ENCODE measurements at regions not wholly inside any gene's neighbourhood (a gene's known extent, or its start where the extent isn't known, plus 50 kb on each side); places are given as distances from the start of the nearest gene placed in this dataset.
"Not testable (repeated sequence)": the region's sequence is repeated elsewhere in the genome, so short reads cannot be mapped to it uniquely, and the experiment has no call there.

DNA sequence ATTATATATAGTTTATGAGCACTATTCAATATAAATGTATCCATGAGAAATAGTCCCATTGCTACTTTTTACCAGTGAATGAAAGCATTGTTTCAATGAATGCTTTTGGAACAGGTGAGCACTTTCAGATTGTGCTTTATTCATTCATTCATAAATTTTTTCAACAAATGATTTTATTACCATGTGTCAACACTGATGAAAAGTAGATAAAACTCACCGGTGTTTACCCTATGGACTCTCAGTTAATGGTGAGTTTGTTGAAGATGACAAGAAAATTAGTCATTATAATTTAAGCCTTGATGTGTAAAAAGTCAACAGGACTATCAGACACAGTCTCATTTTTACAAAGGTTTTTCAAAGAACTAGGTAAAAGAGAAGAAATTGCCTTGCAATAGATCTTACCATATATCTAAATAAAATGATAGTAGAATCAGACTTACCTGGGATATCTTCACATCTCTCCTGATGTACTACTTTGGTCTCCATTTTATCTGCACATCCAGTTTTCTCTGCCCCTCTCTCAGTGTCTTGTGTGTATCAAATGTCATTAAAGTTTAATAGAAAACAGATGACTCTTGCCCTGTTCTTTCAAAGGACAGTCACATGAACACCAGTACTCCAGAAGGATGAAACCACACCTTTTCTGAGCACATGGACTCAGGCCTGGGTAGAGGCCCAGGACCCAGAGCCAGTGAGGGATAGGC, 325.3 kb upstream of the RND3 start:
- DNase-seq, result no peak

DNA sequence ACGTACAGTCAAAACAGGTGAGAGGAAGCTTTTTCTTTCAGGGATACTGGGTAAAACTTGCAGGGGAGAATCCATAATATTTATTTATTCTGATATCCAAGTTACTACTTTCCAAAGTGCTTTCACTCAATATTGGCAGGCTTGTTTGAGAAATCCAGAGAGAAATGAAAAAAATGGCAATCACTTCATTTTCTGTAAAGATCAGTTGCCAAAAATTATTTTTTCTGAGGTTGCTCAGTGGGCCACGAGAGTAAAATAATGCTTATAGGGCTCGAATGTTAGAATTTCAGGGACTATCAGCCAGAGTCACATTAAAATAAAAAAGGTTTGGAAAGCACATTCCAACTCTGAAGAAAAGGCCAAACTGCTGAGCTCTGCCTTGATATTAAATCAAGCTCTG, 324.6 kb upstream of the RND3 start:
- no peak for DNase-seq

DNA sequence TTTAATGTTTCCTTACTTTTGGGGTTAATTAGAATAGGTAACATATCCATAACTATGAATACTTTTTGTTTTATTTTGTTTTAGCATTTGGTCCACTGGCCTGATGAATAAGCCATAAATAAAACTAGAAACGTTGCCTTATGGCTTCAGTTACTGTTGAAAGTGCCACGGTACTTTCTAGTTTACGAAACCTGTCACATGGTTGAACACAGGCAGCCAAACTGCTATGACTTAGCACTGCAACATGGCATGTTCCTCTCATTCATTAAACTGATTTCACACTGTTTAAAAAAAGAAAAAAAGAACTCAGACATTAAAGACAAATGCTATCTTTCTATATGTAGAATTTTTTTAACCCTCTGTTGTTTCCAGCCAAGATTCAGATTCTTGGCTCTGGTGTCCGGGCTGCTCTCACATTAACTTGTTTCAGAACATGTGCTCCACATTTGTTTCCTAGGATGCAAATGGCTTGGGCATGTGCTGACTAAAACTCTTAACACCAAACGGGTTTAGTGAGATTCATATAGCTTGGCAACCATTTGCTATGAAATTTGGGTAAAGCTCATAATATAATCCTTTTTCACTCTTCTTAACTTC, 323.9 kb upstream of the RND3 start:
- peak; percentile 55 for DNase-seq

DNA sequence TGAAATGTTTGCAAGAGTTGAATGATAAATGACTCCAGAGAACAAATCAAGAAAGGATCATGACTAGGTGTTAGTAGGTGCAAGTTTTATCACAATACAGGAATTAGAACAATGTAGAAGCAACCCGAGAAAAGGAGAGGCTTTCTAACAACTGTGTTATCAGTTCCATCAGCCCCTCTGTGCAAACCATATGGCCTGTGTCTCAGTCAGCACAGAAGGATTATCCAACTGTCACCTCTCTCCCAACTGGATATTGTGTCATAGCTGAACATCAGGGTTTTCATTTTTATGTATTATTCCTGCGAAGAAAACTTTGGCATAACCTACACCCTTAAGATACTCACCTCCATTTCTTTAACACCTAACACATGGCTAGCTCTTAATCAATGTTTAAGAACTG, 321.6 kb upstream of the RND3 start:
- no peak for DNase-seq

DNA sequence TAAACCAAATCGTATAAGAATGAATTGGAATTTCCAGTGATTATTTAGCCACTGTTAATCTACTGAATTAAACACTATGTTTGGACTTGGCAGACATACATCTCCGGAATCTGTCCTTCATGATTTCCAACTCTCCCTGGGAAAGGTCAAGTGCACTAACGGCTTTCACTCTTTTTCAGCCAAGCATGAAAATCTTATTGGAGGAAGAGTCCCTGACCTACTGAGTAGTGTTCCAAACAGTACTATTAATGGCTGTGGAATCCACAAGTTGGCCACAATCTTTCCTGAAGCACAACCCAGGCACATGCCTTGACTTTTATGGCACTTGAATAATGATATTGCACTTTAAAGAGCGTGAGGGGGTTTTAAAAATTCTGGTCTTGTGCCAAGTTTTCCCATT, 318.9 kb upstream of the RND3 start:
- DNase-seq, result no peak

GRCh38 chr2:150803689-150804398, 316.4 kb upstream of the RND3 start:
- DNase-seq, result no peak

DNA sequence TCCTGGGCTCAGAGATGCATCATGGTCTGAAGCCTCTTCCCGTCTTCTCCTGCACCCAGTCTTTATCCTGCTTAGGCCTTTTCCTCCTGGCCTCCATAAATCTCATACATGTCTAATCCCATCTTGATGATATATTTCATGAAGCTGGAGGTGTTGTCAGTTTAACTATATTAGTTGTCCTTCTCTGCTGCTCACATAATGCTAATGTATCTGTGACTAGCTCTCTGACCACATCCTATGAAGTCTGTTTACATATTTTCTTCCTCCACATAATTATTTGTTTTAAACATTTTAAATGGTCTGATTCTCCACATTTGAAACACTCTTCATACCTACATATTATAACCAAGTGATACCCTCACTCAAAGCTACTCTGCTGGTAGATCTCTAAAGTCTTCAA, 315.2 kb upstream of the RND3 start:
- no peak for DNase-seq

DNA sequence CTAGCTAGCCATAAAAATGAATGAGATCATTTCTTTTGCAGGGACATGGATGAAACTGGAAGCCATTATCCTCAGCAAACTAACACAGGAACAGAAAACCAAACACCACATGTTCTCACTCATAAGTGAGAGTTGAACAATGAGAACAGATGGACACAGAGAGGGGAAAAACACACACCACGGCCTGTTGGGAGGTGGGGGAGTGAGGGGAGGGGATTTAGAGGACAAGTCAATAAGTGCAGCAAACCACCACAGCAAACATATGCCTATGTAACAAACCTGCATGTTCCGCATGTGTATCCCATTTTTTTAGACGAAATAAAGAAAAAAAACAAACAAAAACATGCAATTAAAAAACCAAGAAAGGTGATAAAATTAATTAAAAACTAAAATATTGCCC, 308.8 kb upstream of the RND3 start:
- DNase-seq, result not testable (repeated sequence)

GRCh38 chr2:150792780-150793300, 305.4 kb upstream of the RND3 start:
- no peak for DNase-seq

DNA sequence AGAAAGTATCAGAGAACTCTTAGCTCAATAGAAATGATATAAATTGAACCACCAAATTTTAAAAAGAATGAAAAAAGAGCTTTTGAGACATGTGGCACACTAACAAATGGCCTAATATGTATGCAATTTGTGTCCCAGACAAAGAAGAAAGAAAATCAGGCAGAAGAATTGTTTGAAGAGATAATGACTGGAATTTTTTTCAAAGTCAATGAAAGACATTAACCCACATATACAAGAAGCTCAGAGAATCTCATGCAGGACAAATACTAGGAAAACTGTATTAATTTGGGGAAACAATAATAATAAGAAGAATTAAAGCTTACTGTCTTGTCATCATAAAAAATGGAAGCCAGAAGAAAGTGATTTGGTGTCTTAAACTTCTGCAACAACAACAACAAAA, 304.1 kb upstream of the RND3 start:
- no peak for DNase-seq

DNA sequence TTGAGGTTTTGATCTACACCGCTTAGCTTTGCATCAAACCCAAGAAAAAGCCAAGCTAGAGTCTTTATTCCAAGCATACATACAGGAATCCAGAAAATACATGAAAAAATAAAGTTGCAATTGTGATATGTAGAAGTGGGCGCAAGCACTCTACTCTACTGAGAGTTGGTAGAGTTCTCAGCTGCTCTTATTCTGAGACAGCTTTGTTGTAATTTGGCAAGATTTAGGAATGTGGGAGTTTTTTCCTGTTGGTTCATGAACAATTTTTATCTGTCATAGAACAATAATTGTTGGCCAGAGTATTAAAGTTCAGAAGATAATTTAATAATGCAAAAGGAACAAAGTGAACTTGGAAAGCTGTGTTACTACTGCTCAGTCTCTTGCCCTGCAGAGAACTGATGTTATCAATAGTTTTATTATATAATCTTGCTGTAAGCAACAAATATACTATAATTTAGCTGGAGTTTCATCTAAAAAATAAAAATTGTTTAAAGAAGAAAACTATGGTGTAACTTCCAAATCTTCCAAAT, 302.0 kb upstream of the RND3 start:
- DNase-seq, result no peak

GRCh38 chr2:150788426-150789140, 301.1 kb upstream of the RND3 start:
- DNase-seq, result no peak

GRCh38 chr2:150787353-150788093, 300.1 kb upstream of the RND3 start:
- DNase-seq, result no peak

DNA sequence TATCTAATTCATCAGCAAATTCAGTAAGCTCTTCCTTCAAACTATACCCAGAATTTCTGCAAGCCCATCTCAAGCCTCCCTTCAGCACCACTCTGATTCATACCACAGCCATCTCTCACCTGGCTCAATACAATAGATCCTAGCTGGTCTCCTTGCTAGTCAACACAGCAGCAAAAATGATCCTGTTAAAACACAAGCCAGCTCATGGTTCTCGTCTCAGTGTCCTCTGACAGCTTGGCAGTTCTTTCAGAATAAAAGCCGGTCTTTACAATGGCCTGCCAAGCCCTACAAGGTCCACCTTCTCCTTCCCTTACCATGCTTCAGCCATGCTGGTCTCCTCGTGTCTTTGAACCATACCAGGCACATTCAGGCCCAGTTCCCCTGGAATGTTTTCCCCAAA, 296.9 kb upstream of the RND3 start:
- no peak for DNase-seq

- no peak for DNase-seq
Observed at GRCh38 chr2:150783896-150784295, 296.4 kb upstream of the RND3 start.

GRCh38 chr2:150783015-150783414, 295.5 kb upstream of the RND3 start:
- no peak for DNase-seq

DNA sequence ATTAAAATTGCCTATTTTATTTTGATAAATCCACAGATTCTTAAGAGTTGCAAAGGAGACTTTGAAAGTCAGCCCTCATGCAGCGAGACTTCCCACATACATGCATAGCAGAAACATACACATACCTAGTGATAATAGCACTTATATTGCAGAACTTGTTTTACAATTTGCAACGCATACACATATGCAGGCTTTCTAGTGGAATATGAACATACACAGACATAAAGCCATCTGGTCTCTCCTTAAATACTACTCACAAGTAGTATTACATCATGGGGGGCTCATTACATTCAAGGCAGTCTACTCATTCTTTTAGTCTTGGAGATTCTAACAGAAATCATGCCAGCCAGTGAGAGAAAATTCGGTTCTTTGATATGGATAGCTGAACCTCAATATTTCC, 295.1 kb upstream of the RND3 start:
- no peak for DNase-seq

DNA sequence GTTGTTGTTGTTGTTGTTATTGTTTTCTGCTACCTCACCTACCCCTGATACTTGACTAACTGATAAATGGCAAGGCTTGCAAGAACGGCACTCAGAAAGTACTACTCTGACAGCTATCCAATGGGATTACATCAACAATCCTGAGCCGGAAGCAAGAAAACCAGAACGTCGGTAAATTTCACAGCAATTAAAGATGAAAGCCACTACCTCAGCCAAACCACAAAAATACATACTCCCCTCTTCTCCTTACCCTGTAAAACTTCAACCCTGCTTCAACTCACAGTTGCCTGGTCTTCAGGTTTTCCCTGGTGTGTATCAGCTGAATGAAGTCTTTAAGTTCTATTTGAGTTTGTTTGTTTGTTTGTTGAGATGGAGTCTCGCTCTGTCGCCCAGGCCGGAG, 293.7 kb upstream of the RND3 start:
- no peak for DNase-seq

DNA sequence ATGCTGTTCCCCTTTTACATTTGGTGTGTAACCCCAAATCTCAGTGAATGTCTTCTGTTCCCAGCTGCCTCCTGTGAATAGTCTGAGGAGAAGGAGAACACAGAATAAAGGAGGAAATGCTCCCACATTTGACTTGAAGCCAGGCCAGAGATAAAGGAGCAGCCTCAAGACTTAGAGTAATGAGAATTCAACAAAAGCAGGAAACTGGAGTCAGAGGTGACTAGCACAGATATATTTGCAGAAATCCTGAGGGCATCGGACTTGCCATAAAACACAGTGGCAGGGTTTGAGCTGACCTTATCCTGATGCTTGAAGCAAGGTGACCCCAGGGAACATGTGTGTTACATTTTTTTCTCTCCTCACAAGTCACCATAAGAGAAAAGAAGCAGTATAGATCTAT, 291.4 kb upstream of the RND3 start:
- DNase-seq, result no peak

DNA sequence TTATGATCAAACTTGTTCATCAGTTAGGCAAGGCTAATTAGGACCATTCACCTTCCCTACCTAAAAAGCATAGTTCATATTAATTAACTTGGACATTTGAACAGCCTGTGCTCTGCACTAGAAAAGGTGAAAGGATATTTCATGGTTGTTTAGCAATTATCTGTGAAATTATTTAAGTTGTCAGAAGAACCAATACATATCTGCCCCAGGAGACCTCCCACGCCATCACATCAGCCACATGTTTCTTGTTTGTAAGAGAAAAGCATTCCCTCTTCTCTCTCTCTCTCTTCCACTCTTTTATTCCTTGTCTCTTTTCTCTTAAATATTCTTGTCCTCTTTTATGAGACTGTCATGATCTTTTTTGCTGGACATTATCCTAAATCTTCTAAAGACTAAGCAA, 282.0 kb upstream of the RND3 start:
- no peak for DNase-seq

DNA sequence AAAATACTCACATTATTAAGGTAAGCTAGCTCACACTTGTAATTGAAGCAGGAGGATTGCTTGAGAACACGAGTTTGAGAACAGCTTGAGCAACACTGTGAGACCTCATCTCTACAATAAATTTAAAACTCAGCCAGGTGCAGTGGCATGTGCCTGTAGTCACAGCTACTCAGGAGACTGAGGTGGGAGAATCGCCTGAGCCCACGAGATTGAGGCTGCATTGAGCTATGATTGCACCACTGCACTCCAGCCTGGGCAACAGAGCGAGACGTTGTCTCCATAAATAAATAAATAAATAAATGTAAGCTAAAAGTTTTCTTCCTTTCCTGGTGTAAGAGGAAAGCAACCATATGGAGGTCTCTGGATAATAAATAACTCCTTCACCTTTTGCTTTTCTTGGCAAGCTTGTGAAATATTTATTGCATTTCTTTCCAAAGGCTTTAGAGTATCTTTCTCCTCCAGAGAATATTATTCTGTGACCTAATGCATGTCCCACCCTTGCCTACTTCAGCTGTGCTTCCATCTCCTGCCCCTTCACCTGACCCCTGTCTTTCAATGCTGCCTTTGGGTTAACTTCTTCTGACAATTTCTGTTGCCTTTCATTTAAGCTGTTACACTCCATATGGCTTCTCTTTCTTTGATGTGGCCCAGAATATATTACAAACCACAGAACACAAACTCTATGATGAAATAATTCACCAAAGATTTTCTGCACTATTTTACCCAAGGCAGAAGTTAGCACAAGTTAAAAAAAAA, 280.7 kb upstream of the RND3 start:
- DNase-seq, result no peak

DNA sequence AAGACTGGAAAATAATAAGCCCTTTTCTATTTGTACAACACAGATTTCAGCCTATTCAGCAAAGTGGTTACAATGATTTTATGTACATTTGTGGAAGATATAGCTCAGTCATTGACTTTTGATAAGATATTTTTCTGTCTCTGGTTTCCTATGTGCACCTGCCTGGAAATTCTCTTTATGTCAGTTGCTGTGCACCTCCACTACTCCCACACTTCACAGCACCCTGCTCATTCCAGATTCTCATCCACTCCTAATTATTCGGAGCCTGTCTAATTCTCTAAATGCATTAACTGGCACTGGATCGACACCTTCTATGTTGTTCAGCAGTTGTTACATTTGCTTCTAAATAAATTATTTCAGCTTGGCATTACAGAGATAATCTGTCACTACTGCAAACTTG, 275.1 kb upstream of the RND3 start:
- no peak for DNase-seq

All from inflammatory macrophage treated with lipopolysaccharide for 4 hours (primary cell).